H9 (cell line): ENCODE measurements at regions not wholly inside any gene's neighbourhood (a gene's known extent, or its start where the extent isn't known, plus 50 kb on each side); places are given as distances from the start of the nearest gene placed in this dataset.

Experiments used
- DNase-seq: peaks from one replicate; pipeline ENCODE4 v3.0.0-alpha.2; 2017
- H2AFZ ChIP-seq: one replicate; pipeline ENCODE4 v1.6.1; 2013; ENCODE audit warnings: mild to moderate bottlenecking, low read length, control low read depth, moderate library complexity
- H2AK5ac ChIP-seq: 2 replicates; pipeline ENCODE4 v1.6.1; 2013; ENCODE audit warnings: low read length, control low read depth, mixed read lengths; ENCODE audit not compliant: insufficient read length
- H2BK120ac ChIP-seq: one replicate; pipeline ENCODE4 v1.6.1; 2013; ENCODE audit warnings: low read depth, mild to moderate bottlenecking, low read length, control low read depth, inconsistent platforms; ENCODE audit not compliant: poor library complexity, severe bottlenecking
- H2BK12ac ChIP-seq: 2 replicates; pipeline ENCODE4 v1.6.1; 2013; ENCODE audit warnings: low read length, control low read depth, mixed read lengths, low read depth; ENCODE audit not compliant: insufficient read length
- H2BK15ac ChIP-seq: 2 replicates; pipeline ENCODE4 v1.6.1; 2013; ENCODE audit warnings: low read depth, low read length, control low read depth
- H2BK20ac ChIP-seq: one replicate; pipeline ENCODE4 v1.6.1; 2013; ENCODE audit warnings: low read depth, mild to moderate bottlenecking, low read length, control low read depth, inconsistent platforms; ENCODE audit not compliant: poor library complexity, severe bottlenecking
- H2BK5ac ChIP-seq: 2 replicates; pipeline ENCODE4 v1.6.1; 2013; ENCODE audit warnings: low read length, control low read depth, mixed read lengths; ENCODE audit not compliant: insufficient read length
- H3K14ac ChIP-seq: 2 replicates; pipeline ENCODE4 v1.6.1; 2013; ENCODE audit warnings: low read length, control low read depth; ENCODE audit not compliant: insufficient read depth
- H3K18ac ChIP-seq: 2 replicates; pipeline ENCODE4 v1.6.1; 2013; ENCODE audit warnings: low read depth, mild to moderate bottlenecking, mixed read lengths, low read length, control low read depth; ENCODE audit not compliant: insufficient read length
- H3K23ac ChIP-seq: 2 replicates; pipeline ENCODE4 v1.6.1; 2013; ENCODE audit warnings: low read length, control low read depth, mixed read lengths, low read depth; ENCODE audit not compliant: insufficient read length
- H3K23me2 ChIP-seq: 2 replicates; pipeline ENCODE4 v1.6.1; 2013; ENCODE audit warnings: low read depth, mild to moderate bottlenecking, mixed read lengths, low read length, control low read depth; ENCODE audit not compliant: insufficient read length, poor library complexity, severe bottlenecking
- H3K27ac ChIP-seq: 2 replicates; pipeline ENCODE4 v1.5.1; 2013; ENCODE audit warnings: low read length, control low read depth, mixed read lengths, low read depth; ENCODE audit not compliant: insufficient read length
- H3K27me3 ChIP-seq: 2 replicates; pipeline ENCODE4 v1.6.1; 2013; ENCODE audit warnings: low read length, control low read depth, inconsistent platforms; ENCODE audit not compliant: insufficient read depth
- H3K4ac ChIP-seq: 2 replicates; pipeline ENCODE4 v1.6.1; 2013; ENCODE audit warnings: low read depth, mild to moderate bottlenecking, control low read depth, inconsistent platforms, low read length, moderate library complexity
- H3K4me1 ChIP-seq: 2 replicates; pipeline ENCODE4 v1.6.1; 2013; ENCODE audit warnings: low read length, control low read depth, inconsistent platforms; ENCODE audit not compliant: insufficient read depth
- H3K4me2 ChIP-seq: 2 replicates; pipeline ENCODE4 v1.6.1; 2013; ENCODE audit warnings: low read length, control low read depth, mixed read lengths; ENCODE audit not compliant: insufficient read length, insufficient read depth
- H3K56ac ChIP-seq: 2 replicates; pipeline ENCODE4 v1.6.1; 2013; ENCODE audit warnings: low read depth, mild to moderate bottlenecking, mixed read lengths, low read length, control low read depth; ENCODE audit not compliant: insufficient read length
- H3K79me1 ChIP-seq: 2 replicates; pipeline ENCODE4 v1.6.1; 2013; ENCODE audit warnings: low read depth, mild to moderate bottlenecking, moderate library complexity, low read length, control low read depth, inconsistent platforms; ENCODE audit not compliant: insufficient read depth, poor library complexity, severe bottlenecking
- H3K79me2 ChIP-seq: 2 replicates; pipeline ENCODE4 v1.6.1; 2013; ENCODE audit warnings: low read length, control low read depth, inconsistent platforms; ENCODE audit not compliant: insufficient read depth
- H3K9ac ChIP-seq: 2 replicates; pipeline ENCODE4 v1.6.1; 2013; ENCODE audit warnings: low read length, control low read depth, mixed read lengths; ENCODE audit not compliant: insufficient read length; ENCODE audit errors: extremely low read depth
- H3K9me3 ChIP-seq: one replicate; pipeline ENCODE4 v1.6.1; 2013; ENCODE audit warnings: low read depth, low read length, inconsistent platforms; ENCODE audit not compliant: control insufficient read depth
- H3T11ph ChIP-seq: one replicate; pipeline ENCODE4 v1.6.1; 2013; ENCODE audit warnings: mild to moderate bottlenecking, low read length, control low read depth, inconsistent platforms
- H4K20me1 ChIP-seq: one replicate; pipeline ENCODE4 v1.6.1; 2013; ENCODE audit not compliant: control insufficient read depth, insufficient read length, insufficient read depth
- H4K5ac ChIP-seq: 2 replicates; pipeline ENCODE4 v1.6.1; 2013; ENCODE audit warnings: low read depth, mild to moderate bottlenecking, mixed read lengths, low read length, control low read depth; ENCODE audit not compliant: insufficient read length
- H4K8ac ChIP-seq: replicated peaks from 2 replicates; pipeline ENCODE4 v1.6.1; 2013; ENCODE audit warnings: low read length, control low read depth, mixed read lengths, low read depth; ENCODE audit not compliant: insufficient read length
- H4K91ac ChIP-seq: 2 replicates; pipeline ENCODE4 v1.6.1; 2013; ENCODE audit warnings: low read depth, mild to moderate bottlenecking, moderate library complexity, mixed read lengths, low read length, control low read depth; ENCODE audit not compliant: insufficient read length
- H3K27ac Mint-ChIP-seq, 3 experiments: 2 replicates in 2 of 3; 3 replicates in 1 of 3; pipeline ENCODE4 v1.8.0; 2020 to 2021; ENCODE audit warnings: mixed read lengths in 3 of 3, mild to moderate bottlenecking in 1 of 3, moderate library complexity in 1 of 3
- H3K27me3 Mint-ChIP-seq: 2 replicates; pipeline ENCODE4 v1.8.0; 2021; ENCODE audit warnings: low read depth, mild to moderate bottlenecking, moderate library complexity, mixed read lengths
- H3K36me3 Mint-ChIP-seq, 3 experiments: 2 replicates in 2 of 3; 3 replicates in 1 of 3; pipeline ENCODE4 v1.8.0; 2020 to 2021; ENCODE audit warnings: low read depth in 3 of 3, mixed read lengths in 3 of 3; ENCODE audit not compliant: insufficient read depth in 1 of 3
- H3K4me1 Mint-ChIP-seq, 2 experiments: 2 replicates each; pipeline ENCODE4 v1.8.0; 2020; ENCODE audit warnings: mixed read lengths in 2 of 2
- H3K4me3 Mint-ChIP-seq, 2 experiments: 2 replicates in 1 of 2; 3 replicates in 1 of 2; pipeline ENCODE4 v1.8.0; 2020 to 2021; ENCODE audit warnings: mild to moderate bottlenecking in 2 of 2, mixed read lengths in 2 of 2, moderate library complexity in 1 of 2
- H3K9me3 Mint-ChIP-seq, 2 experiments: 2 replicates in 1 of 2; 3 replicates in 1 of 2; pipeline ENCODE4 v1.8.0; 2020; ENCODE audit warnings: mild to moderate bottlenecking in 2 of 2, mixed read lengths in 2 of 2, moderate library complexity in 1 of 2
- WGBS: extraction: QIAGEN DNeasy Blood & Tissue Kit; methylation state at CpG from one replicate; pipeline ENCODE4 v1.1.7; 2013; ENCODE audit warnings: missing lambda C conversion rate, low lambda C conversion rate, mixed read lengths; ENCODE audit not compliant: insufficient read length; ENCODE audit errors: extremely low coverage; 5-methylcytosine and 5-hydroxymethylcytosine counted together
- TF ChIP-seq, protein P1 (sequence below): fragments of 200-600 bp; sonication (generic); conservative IDR thresholded peaks from 3 replicates; pipeline ENCODE4 v1.8.0; 2021; ENCODE audit warnings: antibody characterized with exemption, mild to moderate bottlenecking

DNA sequence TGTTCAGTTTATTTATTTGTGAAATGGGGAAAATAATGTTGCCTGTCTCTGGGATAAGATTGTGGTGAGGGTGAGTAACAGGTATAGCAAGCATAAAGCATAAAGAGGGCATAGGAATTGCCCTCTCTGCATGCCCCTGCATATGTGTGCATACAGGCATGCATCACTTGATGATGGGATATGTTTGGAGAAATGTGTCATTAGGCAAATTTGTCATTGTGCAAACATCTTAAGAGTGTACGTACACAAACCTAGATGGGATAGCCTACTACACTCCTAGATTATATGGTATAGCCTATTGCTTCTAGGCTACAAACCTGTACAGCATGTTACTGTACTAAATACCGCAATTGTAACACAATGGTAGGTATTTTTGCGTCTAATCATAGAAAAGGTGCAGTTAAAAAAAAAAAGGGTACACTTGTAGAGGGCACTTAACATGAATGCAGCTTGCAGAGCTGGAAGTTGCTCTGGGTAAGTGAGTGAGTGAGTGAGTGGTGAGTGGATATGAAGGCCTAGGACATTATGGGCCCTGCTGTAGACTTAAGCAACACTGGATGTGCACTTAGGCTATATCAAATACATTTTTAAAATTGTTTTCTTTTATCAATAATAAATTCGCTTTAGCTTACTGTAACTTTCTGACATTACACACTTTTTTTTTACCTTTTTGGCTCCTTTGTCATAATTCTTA, 386.5 kb upstream of the ANKRD30A start:
- no peaks in the 10 kb centered on the region for H3K4me1 ChIP-seq
- no peaks in the 10 kb centered on the region for H4K20me1 ChIP-seq
- no peaks in the 10 kb centered on the region for H3K9me3 ChIP-seq
- no peak overlapping the region for H2BK20ac ChIP-seq
- no peak overlapping the region for H3K14ac ChIP-seq
- no peak overlapping the region for H3K4me2 ChIP-seq
- H3K9ac ChIP-seq = no peak overlapping the region
- H3K23me2 ChIP-seq = no peaks in the 10 kb centered on the region
- TF ChIP-seq, protein P1, sequence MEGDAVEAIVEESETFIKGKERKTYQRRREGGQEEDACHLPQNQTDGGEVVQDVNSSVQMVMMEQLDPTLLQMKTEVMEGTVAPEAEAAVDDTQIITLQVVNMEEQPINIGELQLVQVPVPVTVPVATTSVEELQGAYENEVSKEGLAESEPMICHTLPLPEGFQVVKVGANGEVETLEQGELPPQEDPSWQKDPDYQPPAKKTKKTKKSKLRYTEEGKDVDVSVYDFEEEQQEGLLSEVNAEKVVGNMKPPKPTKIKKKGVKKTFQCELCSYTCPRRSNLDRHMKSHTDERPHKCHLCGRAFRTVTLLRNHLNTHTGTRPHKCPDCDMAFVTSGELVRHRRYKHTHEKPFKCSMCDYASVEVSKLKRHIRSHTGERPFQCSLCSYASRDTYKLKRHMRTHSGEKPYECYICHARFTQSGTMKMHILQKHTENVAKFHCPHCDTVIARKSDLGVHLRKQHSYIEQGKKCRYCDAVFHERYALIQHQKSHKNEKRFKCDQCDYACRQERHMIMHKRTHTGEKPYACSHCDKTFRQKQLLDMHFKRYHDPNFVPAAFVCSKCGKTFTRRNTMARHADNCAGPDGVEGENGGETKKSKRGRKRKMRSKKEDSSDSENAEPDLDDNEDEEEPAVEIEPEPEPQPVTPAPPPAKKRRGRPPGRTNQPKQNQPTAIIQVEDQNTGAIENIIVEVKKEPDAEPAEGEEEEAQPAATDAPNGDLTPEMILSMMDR = no peak
- Mint-ChIP-seq H3K4me1 (no peaks in the 10 kb centered on the region), H3K27me3 (no peaks in the 10 kb centered on the region), H3K36me3 (peaks cover 0 to 4% (median 0%) of the 10 kb centered on the region in 3 experiments; a peak in 1 of 7 replicates), H3K9me3 (peaks cover under 1 to 3% of the 10 kb centered on the region in 2 experiments; a peak in 2 of 5 replicates), H3K4me3 (no peak overlapping the region), H3K27ac (no peak overlapping the region)
- no peak overlapping the region for H4K8ac ChIP-seq
- H3K4ac ChIP-seq = no peak overlapping the region
- no peak overlapping the region for H2BK120ac ChIP-seq
- H3K27ac ChIP-seq = no peak overlapping the region
- H2BK12ac ChIP-seq = no peak overlapping the region
- no peak overlapping the region for H3T11ph ChIP-seq
- H2AK5ac ChIP-seq = no peak overlapping the region
- H3K79me1 ChIP-seq = no peaks in the 10 kb centered on the region
- H2BK5ac ChIP-seq = no peak overlapping the region
- no peak overlapping the region for H3K56ac ChIP-seq
- H3K27me3 ChIP-seq = no peaks in the 10 kb centered on the region
- WGBS = no CpG with 5 or more reads among the region's 4 CpGs
- no peaks in the 10 kb centered on the region for H3K79me2 ChIP-seq
- H2BK15ac ChIP-seq = no peak overlapping the region
- H3K23ac ChIP-seq = no peak overlapping the region
- H4K91ac ChIP-seq = no peak overlapping the region
- no peak overlapping the region for H4K5ac ChIP-seq
- no peak overlapping the region for H2AFZ ChIP-seq
- H3K18ac ChIP-seq = no peak overlapping the region
- DNase-seq = no peak
